Mesenteric fat pad (tissue), 1 donor: ENCODE measurements at regions not wholly inside any gene's neighbourhood (a gene's known extent, or its start where the extent isn't known, plus 50 kb on each side); places are given as distances from the start of the nearest gene placed in this dataset.
"Not testable (repeated sequence)": the region's sequence is repeated elsewhere in the genome, so short reads cannot be mapped to it uniquely, and the experiment has no call there.

ENCODE experiments used
- DNase-seq: peaks from one replicate; pipeline ENCODE4 v3.0.0-alpha.2; 2020; ENCODE audit warnings: low spot score
- donor health status: DM: yes; HTN: yes; CAD: no.

DNA sequence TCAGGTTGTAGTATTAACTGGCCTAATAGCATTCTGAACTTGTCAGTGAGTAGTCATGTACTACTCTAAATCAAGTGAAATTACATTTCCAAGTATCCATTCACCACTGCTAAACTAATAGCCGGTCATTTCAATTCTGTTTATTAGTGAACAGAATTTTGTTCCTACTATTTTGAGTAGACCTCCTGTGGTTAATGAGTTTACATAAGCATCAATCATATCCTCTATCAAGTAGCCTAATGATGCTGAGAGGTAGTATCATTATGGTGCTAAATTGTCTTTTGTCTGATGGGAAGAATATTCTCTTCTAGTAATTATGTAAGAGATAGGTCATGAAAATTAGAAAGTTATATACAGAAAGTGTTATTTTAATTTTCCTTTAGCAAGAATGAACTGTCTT lies 602.8 kb downstream of the KCNT2 start:
- DNase-seq, result no peak

DNA sequence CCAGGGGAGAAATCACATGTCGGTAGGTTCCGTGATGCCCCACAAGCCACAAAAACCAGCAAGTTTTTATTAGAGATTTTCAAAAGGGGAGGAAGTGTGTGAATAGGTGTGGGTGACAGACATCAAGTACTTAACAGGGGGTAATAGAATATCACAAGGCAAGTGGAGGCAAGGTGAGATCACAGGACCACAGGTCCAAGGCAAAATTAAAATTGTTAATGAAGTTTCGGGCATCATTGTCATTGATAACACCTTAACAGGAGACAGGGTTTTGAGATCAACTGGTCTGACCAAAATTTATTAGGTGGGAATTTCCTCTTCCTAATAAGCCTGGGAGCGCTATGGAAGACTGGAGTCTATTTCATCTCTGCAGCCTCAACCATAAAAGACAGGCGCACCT lies 603.9 kb downstream of the KCNT2 start:
- DNase-seq, result not testable (repeated sequence)

DNA sequence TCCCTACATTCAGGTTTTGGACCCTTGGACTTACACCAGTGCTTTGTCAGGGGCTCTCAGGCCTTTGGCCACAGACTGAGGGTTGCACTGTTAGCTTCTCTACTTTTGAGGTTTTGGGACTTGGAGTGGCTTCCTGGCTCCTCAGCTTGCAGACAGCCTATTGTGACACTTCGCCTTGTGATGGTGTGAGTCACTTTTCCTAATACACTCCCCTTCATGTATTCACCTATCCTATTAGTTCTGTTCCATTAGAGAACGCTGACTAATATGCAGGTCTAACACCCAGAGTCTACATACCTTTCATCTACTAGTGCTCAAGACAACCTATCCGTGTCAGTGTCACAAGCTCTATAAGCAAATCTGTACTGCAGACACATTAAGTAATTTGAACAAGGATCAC lies 605.3 kb downstream of the KCNT2 start:
- no peak for DNase-seq

DNA sequence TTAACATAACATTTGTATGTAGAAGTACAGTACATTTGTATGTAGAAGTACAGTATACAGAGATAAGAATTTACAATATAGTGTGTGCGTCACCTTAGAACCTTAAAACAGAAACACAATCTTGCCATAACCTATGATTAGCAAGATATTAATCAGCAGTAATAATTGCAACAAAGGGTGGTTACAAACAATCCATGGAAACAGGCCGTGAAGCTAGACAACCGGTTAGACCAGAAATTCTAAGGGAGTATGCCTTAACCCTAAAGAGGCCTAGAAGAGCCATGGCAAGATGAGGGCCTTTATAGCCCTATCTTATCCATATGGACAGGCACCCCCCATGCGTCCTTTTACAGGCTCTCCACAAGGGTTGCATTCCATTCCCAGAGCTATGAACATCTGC lies 605.9 kb downstream of the KCNT2 start:
- DNase-seq, result not testable (repeated sequence)

DNA sequence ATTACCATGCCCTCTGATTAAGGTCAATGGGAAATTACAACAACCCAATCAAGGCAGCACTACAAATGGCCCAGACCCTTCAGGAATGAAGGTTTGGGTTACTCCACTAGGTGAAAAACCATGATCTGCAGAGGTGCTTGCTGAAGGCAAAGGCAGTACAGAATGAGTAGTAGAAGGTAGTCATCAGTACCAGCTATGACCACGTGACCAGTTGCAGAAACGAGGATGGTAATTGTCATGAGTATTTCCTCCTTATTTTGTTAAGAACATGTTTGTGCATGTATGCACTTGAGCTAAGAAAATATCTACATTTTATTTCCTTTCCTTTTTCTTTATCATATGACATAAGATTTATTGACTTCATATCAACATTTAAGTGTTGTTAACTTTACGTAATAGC lies 607.1 kb downstream of the KCNT2 start:
- no peak for DNase-seq

DNA sequence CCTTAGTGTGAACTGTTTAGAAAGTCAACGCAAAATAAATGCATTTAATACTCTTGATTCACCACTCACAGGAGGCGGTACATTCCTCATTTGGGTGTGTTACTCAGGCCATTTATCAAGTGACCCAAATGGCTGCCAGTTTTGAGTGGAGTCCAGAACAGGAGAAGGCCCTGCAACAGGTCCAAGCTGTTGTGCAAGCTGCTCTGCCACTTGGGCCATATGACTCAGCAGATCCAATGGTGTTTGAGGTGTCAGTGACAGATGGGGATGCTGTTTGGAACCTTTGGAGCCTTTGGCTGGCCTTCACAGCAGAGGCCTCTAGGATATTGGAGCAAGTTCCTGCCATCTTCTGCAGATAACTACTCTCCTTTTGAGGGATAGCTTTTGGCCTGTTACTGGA lies 609.2 kb downstream of the KCNT2 start:
- DNase-seq, result no peak

DNA sequence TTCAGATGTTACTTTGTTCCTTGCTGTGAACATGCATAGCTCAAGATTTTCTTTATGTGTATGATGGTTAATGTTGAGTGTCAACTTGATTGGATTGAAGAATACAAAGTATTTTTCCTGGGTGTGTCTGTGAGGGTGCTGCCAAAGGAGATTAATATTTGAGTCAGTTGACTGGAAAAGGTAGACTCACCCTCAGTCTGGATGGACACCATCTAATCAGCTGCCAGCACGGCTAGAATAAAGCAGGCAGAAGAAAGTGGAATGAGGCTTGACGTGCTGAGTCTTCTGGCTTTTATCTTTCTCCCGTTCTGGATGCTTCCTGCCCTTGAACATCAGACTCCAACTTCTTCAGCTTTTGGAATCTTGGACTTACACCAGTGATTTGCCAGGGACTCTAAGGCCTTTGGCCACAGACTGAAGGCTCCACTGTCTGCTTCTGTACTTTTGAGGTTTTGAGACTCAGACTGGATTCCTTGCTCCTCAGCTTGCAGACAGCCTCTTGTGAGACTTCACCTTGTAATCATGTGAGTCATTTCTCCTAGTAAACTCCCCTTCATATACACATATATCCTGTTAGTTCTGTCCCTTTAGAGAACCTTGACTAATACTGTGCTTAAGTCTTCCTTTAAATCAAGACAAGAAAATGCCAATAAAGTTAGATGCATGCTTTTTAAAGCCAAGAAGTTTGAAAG lies 626.6 kb downstream of the KCNT2 start:
- DNase-seq, result no peak

DNA sequence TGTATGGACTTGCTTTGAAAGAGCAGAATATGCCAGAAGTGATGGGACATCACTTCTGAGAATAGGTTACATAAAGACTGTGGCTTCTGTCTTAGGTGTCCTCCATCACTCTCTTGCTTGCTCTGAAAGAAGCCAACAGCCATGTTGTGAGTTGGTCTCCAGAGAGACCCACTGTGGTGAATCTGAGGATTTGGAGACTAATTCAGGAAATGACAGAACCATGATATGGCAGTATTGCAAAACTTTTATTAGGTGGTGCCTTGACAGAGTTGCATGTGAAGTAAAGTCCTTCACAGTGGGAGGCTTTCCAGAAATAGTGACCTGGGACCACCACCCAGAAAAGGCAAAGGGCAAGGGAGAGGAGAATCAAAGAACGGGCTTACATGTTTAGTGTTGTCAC lies 628.6 kb downstream of the KCNT2 start:
- DNase-seq, result no peak

DNA sequence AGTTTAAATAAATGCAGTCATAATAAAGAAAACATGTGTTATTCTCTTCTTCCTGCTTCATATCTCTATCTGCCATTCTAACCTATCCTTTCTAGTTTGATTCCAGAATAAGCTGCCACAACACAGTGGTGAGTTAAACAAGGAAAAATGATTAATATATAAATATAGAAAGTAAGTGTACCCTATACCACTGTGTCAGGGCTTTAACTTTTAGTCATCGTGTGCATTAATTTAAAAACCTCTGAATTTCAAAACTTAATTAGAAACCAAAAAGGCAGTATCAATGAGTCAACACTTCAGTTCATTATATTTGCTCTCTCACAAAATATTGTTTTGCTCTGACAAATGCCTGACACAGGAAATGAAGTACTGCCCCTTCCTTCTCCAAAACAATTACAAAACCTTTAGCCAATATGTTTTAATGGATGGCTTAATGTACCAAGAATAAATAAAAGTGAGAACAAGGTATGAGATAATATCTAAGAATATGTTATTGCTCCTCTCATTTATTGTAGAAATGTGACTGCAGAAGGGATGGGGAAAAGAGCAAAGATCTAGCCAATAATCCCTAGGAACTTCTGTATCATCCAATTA lies 634.8 kb downstream of the KCNT2 start:
- no peak for DNase-seq

DNA sequence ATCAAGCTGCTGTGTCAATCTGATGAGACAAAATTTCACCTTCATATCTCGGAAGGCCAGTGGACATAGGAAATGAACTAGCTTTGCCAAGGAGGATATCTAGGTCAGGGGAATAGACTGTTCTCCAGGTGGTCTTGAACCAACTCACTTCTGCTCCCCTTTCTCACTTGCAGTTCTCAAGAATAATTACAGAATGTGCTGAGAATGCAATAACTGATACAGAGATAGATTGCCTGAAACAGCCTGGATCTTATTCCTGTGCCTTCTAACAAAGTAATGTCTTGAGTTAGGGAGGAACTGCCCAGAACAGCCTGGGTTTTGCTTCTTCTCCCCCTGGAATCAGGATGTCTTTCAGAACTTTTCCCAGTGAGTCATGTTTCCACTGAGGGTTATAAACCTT lies 636.7 kb downstream of the KCNT2 start:
- no peak for DNase-seq

DNA sequence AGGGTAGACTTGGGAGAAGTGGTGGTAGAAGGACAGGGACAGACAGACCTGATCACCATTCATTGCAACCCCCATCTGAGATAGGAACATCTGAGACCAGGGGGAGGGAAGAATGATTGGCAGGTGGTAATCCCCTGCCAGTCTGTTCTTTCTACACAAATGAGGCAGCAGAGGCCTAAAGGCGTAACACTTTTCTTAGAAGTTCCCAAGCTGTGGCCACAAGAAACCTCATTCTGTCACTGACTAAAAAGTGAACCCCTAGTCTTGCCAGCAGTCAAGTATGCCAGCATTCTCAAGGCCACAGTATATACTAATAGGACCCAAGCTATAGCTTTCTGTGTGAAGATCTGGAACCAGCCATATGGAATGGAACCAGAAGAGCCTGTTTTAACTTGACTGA lies 638.0 kb downstream of the KCNT2 start:
- no peak for DNase-seq

DNA sequence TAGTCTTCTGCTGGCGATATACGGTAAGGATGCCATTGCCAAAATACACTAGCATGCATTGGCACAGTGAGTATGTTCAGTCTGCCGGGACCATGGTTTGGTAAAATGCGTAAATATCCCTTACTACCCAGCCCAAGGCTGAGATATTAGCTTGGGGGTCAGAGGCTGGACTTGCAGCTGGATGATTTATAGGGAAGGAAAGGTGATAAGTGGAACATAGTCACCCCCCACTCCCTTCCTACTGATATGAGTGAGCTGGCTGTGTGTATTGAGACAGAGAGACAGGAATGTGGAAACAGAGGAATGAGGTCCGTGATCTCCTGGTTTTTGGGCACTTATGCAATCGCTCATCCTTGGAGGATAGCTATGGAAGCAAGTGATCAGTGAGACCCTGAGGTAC lies 642.8 kb downstream of the KCNT2 start:
- DNase-seq, result no peak

DNA sequence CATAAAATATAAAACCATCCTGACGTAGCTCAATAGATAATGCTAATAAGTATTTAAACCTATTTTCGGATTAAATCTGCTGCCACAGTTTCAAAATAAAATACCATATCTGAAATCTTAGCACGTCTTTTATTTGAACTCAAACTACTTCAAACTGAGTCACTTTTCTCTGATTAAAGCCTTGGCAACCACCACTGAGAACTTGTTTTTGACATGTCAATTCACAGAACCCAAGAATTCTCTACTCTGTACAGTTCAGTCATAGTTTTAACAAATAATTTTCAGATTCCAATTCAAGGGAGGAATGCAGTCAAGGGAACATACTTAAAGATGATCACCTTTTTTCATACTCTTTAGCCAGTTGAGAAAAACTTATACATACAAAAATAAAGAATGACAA lies 643.2 kb downstream of the KCNT2 start:
- DNase-seq, result no peak

DNA sequence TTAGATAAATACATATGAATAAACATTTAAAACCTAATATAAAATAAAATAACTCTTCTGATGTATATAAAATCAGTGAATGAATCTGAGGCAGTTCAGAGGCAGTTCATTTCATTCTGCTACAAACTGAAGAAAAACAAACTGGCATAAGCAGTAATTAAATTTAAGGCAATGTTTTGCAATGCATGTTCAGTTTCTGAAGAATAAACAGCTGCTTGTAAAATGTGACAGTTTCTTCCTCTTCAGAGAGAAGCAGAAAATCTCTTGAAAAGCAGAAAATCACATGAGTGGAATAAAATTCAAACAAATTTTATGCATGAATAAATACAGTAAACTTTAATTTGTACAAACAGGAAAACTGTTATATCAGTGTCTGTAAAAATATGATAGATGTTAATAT lies 643.7 kb downstream of the KCNT2 start:
- DNase-seq, result no peak

DNA sequence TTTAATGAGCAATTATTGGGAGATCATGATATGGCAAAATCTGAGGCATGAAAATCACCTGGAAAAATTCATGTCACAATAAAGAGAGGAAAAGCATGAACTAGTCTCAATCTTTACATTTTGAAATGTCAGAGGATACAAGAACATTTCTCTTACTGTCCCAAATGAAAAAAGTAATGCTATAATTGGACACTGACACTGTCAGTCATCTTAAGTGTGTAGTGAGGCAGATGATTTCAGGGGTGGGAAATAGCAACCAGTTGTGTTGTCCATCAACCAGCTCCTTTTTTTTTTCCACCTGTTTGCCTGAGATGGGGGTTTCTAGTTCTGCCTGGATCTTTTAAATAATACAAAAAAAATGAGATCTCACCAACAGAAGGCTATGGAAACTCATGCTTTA lies 646.2 kb downstream of the KCNT2 start:
- DNase-seq, result no peak

DNA sequence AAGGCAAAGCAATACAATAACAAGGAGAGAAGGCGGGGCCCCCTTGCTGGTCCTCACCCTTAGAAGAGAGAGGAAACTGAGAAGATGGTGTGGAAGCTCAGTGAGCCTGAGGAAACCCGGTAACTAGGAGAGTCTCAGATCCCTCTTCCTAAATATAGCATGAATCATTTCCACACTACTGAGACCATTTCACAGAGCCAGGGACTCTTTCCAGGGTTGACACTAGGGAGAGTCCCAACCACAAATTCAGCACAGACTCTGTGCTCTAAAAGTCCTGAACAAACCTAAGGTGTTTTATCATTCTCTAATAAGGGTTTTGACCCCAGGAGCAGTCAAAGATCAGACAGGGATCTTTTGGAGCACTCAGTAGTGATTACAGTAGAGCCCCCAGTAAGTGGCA lies 647.7 kb downstream of the KCNT2 start:
- DNase-seq, result no peak

DNA sequence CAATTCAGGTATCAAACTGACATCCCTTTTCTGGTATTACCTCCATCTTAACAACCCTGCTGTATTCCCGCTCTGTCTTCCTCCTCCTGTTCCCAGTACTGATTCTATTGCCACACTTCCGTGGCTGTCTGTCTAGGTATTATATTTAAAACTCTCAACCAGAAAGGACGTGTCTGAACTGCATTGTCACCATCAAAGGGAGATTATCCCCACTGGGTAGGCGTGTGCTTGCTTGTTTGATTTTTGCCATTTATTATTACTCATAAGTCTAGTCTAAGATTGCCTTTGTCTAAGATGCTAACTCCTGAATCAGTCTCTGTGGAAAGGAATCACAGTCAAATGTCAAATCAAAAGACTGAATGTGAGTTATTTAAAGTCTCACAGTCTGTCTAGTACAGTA lies 650.1 kb downstream of the KCNT2 start:
- no peak for DNase-seq

DNA sequence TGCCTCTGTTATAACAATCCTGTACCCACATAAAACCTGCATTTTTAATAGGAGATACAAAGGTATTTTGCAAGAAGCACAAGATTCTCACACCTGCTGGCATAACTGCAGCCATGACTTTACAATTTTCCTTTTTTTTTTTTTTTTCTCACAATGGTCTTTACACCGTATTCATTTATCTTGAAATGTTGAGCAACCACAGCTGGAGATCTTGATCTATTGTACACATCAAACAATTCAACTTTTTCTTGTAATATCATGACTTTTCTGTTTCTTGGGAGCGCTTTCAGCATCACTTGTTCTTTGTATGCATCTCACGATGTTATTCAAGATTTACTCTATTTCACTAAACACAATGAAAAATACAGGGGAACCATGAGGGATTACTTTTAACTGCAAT lies 651.4 kb downstream of the KCNT2 start:
- DNase-seq, result no peak

DNA sequence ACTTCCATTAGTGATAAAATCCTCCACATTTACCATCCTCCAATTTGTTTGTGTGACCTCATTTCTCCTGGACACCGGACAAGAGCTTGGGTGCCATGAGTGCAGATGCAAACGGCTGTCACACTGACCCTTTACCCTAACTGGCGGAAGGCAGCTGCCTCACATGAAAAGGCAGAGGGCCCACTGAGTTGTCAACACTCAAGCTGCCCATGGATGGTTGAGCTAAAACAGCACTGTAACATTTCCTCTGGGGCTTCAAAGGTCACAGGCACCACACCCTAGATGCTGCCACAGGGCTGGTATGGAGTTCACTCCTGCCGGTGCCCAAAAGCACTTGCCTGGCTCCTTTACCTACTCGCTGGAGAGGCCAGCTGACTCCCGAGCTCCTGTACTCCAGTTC lies 653.4 kb downstream of the KCNT2 start:
- no peak for DNase-seq

DNA sequence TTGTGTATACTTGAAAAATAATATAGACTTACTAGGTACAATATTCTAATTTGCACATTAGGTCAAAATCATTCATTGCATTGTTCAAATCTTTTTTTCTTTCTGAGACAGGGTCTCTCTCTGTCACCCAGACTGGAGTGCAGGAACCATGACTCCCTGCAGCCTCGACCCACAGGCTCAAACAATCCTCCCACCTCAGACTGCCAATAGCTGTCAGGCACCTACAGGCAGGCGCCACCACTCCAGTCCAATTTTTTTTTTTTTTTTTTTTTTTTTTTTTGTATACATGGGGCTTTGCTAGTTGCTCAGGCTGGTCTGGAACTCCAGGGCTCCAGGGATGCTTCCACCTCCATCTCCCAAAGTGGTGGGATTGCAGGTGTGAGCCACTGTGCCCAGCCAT lies 656.9 kb downstream of the KCNT2 start:
- DNase-seq, result no peak

DNA sequence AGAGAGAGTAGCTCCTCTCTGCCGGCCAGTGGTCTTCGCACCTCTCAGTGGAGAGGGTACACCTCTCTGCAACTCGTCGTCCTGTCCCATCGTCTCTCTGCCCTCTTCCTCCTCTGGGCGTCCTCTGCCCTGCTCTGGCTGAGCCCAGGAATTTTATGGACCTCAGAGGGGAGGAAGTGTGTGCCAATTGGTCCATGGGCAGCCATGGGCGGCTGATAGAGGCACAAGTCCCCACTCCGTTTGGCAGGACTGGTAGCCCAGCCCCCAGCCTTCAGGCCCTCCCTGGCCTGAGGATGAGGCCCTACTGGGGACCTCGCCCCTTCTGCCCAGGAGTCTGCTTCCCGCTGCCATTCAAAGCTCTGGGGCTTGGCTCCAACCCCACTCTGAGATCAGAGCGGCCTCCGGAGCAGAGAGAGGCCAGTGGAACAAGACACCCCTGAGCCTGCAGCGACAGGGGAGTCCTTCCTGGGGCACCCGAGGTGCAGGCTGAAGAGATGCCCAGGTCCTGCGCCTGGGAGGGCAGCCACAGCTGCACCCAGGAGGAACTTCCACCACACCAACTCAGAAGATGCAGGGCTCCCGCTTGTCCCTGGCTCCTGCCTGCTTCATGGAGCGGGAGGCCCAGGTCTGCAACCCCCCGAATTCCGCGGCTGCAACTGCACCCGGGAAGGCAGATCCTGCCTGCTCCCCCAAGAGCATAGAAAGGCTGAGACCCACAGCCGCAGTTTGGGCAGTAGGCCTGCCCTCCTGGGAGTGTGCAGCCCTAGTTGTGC lies 659.9 kb downstream of the KCNT2 start:
- DNase-seq, result no peak

DNA sequence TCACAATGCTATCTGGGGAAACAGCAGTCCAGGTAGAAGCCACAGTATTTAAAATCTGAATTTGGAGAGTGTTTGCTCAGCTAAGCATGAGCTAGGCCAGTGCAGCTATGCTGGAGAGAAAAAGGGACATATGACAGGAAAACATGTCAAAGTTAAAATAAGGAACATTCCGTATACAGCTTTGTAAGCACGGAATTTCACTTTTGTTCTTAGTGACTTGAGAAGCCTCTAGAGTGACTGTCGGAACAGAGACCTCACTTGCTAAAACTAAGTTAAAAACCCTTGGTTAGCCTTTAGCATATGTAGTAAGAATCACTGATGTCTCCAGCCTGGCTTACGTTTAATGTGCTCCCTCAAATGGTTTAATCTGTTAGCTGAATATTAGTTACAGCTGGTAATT lies 661.7 kb downstream of the KCNT2 start:
- DNase-seq, result no peak

DNA sequence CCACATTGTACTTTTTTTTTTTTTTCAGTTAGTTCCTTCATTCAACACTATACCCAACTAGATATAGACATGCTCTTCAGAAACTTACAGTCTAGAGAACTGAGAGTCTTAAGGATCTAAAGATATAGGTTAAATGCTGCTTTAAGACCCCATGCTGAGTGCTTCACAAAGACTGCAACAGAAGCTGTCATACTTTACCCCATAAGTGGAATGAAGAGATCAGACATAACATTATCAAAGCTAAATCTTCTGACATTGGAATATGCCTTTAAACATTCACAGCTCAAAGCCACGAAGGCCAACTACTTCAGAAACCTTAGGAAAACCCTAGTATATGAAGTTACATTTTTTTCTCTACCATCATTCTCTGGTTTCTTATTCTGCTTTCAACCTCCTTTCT lies 666.4 kb downstream of the KCNT2 start:
- DNase-seq, result no peak
